IPS-11a (cell line): ENCODE measurements at regions not wholly inside any gene's neighbourhood (a gene's known extent, or its start where the extent isn't known, plus 50 kb on each side); places are given as distances from the start of the nearest gene placed in this dataset.

Source experiments
- H3K4me3 ChIP-seq: one replicate; pipeline ENCODE4 v1.5.1; 2013; ENCODE audit warnings: low read depth, low read length, control low read depth

GRCh38 chr9:79001012-79001411 lies 570.8 kb upstream of the TLE4 start:
- H3K4me3 ChIP-seq, result no peak overlapping the region

DNA sequence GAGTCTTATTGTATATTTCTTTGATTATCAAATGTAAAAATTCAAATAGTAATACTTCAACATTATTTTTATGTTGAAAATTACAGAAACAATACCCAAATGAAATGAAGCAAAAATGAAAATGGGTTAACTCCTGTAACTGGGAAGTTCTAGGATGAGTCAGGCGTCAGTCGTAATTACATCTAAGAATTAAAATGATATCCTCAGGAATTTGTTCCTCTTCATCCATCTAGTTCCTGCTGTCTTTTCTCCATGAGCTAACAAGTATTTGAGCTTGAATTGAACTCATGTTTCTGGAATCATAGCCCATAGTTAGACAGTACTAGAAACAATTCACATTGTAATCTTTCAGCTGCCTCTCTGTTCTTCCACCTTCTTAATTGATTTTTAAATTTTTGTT lies 568.3 kb upstream of the TLE4 start:
- no peak overlapping the region for H3K4me3 ChIP-seq

- H3K4me3 ChIP-seq, result no peak overlapping the region
These were observed 567.7 kb upstream of the TLE4 start for GRCh38 chr9:79004032-79004431.

DNA sequence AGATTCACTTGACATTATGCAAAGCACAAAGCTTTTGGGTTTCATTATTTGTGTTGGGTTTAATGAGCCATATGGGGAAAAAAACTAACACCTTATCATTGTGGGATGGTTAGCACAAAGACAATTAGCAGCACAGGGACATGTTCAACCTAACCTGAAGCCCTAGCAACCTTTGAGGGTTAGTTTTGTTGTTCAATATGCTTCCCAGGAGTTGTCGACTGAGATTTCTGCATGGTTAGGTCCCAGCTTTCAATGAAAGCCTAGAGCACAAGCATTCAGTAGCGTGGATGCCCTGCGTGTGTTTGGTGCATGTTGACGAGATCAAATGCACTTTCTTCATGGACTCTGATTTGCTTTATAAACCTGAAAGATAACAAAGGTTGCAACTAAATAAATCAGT lies 565.2 kb upstream of the TLE4 start:
- no peak overlapping the region for H3K4me3 ChIP-seq

- no peak overlapping the region for H3K4me3 ChIP-seq
These were observed 563.9 kb upstream of the TLE4 start for GRCh38 chr9:79007701-79008483.

GRCh38 chr9:79008916-79009315 lies 562.8 kb upstream of the TLE4 start:
- no peak overlapping the region for H3K4me3 ChIP-seq

- H3K4me3 ChIP-seq, result no peak overlapping the region
These were observed 560.3 kb upstream of the TLE4 start for GRCh38 chr9:79011461-79011860.

- H3K4me3 ChIP-seq, result no peak overlapping the region
These were observed 559.2 kb upstream of the TLE4 start for GRCh38 chr9:79012561-79012960.

GRCh38 chr9:79013715-79014610 lies 557.8 kb upstream of the TLE4 start:
- H3K4me3 ChIP-seq, result no peak overlapping the region

DNA sequence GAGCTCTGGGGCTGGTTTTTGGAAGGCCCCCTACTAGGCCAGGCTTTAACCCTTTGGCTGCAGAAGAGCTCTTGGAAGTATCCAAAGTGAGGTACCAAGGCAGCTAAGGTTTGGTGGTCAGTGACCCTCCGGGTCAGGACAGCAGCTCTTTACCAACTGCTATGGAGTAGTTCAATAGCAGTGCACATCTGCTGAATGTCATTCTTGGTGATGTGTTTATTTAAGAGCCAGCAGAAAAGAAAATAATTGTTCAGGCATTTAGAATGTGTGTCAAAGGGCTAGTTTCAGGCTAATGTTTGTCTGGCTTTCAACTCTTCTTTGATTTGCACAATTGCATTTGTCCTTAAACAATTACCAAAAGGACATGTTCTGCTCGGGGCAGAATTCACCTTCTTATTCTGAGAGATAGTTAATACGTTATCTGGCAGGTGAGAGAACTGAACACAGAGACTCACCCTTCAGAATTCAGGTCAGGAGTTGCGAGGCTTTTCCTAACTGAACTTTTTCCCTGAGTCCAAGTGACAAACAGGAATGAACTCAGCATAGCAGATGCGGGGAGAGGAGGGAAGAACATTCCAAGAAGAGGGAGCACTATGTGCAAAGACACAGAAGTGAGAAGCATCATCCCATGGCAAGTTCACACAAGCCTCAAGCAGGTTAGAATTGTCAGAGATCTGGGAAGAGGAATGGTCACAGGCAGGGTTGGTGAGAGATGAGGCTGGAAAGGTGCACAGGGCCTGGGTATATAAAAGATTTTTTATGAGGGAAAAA lies 556.7 kb upstream of the TLE4 start:
- H3K4me3 ChIP-seq, result no peak overlapping the region

DNA sequence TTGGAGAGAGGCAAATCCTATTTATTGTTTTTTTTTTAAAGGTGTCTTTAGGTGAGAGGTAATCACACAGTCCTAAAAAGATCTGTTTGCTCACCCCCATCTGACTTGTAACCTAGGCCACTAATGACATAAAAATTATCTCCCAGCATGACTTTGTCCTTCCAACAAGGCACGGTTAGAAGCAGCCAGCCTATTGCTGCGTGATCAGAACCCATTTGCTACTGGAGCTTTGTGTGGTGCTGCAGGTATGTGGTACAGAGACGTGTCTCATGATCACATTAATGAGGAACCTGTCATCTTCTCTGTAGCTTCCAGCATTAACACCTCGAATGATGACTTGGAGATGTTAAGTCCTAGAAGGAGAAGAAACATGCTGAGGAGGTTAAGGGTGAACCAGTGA lies 555.8 kb upstream of the TLE4 start:
- H3K4me3 ChIP-seq, result no peak overlapping the region

DNA sequence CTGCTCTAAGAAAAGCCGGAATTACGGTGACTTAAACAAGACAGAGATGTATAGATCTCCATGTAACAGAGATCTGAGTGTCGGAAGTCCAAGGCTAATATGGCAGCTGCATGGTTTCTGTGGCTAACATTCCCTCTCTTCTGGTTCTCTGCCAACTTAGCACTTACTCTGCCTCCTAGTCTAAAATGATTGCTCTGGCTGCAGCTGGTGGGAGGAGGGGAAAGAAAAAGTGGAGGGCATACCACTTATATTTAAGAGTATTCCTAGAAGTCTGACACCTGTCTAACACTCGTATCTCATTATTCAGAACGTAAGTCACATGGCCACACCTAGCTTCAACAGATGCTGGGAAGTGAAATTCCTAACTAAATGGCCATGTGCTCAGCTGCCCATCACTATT lies 551.5 kb upstream of the TLE4 start:
- no peak overlapping the region for H3K4me3 ChIP-seq

DNA sequence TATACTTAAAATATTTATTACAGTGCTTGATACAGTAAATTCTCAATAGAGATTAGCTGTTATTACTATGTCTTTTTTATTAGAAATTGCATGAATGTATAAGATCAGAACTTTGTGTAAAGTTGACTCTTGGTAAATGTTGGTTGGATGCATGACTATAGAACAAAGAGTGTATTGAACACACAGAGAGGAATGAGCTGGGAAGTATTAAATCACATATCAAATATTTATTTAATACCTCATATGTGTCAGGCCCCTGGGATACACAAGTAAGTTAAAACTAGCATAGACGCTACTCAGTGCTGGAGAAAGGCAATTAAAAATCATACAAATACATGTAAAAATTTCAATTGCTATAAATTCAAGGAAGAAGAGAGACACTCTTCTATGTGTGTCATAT lies 550.7 kb upstream of the TLE4 start:
- H3K4me3 ChIP-seq, result no peak overlapping the region

DNA sequence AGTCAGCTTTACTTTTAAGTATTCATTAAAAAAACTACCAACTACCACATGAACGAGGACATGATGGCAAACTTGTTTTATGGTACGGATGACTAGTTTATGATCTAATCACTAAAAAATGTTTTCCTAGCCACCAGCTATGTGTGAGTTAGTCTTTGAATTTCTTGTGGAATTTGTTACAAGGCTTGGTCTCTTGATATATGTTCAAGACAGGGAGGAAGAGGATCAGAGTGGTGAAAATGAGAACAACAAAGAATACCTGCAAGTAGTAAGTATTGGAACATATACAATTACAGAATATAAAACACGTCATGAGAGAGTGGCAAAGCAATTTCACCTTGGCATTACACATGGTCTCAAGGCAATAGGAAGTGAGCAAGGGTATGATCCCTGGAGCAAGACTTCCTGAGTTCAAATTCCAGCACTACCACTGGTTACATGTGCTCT lies 548.6 kb upstream of the TLE4 start:
- no peak overlapping the region for H3K4me3 ChIP-seq

- no peak overlapping the region for H3K4me3 ChIP-seq
These were observed 545.4 kb upstream of the TLE4 start for GRCh38 chr9:79026316-79026715.

- H3K4me3 ChIP-seq, result no peak overlapping the region
These were observed 543.7 kb upstream of the TLE4 start for GRCh38 chr9:79028101-79028500.

- H3K4me3 ChIP-seq, result no peak overlapping the region
These were observed 537.2 kb upstream of the TLE4 start for GRCh38 chr9:79034583-79034982.

- H3K4me3 ChIP-seq, result no peak overlapping the region
These were observed 534.4 kb upstream of the TLE4 start for GRCh38 chr9:79037338-79037737.

GRCh38 chr9:79040671-79041070 lies 531.1 kb upstream of the TLE4 start:
- H3K4me3 ChIP-seq, result no peak overlapping the region

DNA sequence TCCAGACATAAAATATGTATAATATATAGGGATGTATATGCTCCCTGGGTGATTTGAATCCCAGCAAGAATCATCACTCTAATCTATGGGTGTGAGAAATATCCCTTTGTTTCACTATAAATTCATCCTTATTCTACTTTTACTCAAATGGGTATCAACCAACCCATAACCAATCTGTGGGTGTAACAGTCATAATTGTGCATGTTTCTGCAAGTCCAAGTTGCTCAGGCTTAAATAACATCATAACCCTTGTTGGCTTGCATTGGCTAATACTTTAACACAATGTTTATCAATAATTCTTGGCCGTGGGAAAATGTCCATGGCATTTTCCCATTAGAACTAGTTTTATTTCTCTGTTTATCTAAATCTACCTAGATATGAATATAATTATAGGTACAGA lies 530.5 kb upstream of the TLE4 start:
- H3K4me3 ChIP-seq, result no peak overlapping the region

- H3K4me3 ChIP-seq, result no peak overlapping the region
These were observed 527.8 kb upstream of the TLE4 start for GRCh38 chr9:79043916-79044315.
